GM12892 (cell line): ENCODE measurements at regions not wholly inside any gene's neighbourhood (a gene's known extent, or its start where the extent isn't known, plus 50 kb on each side); places are given as distances from the start of the nearest gene placed in this dataset.

Experiments used
- POLR2A ChIP-seq: IDR thresholded peaks from 2 replicates; pipeline ENCODE4 v1.6.1; 2011; ENCODE audit warnings: low read depth, low read length, control low read depth
- TAF1 ChIP-seq: IDR thresholded peaks from 2 replicates; pipeline ENCODE4 v1.6.1; 2011; ENCODE audit warnings: low read depth, mild to moderate bottlenecking, control low read depth, low read length, borderline replicate concordance

GRCh38 chr2:125543968-125544514 lies 1111.9 kb upstream of the GYPC start:
- TF ChIP-seq TAF1 (no peak), POLR2A (no peak)
